Pancreas (tissue), 10 donors: ENCODE measurements at regions not wholly inside any gene's neighbourhood (a gene's known extent, or its start where the extent isn't known, plus 50 kb on each side); places are given as distances from the start of the nearest gene placed in this dataset.
"Not testable (repeated sequence)": the region's sequence is repeated elsewhere in the genome, so short reads cannot be mapped to it uniquely, and the experiment has no call there.

ENCODE experiments used
- ATAC-seq, 4 donors: fragments of 200-7000 bp; cut with Tn5 transposase; one replicate each; pipeline versions ENCODE4 v1.8.0 to v1.9.1; 2020; ENCODE audit warnings: mild to moderate bottlenecking in 4 of 4, moderate library complexity in 4 of 4
- DNase-seq, 6 donors: peaks; one replicate each; pipeline ENCODE4 v3.0.0-alpha.2; 2020
- FAIRE-seq: peaks from 2 replicates; lab custom pipeline; 2012; peaks lifted over from hg19 to GRCh38; lab: Jason Lieb, UNC
- H3K27ac ChIP-seq, 4 donors: fragments of 200-600 bp; sonication (generic); 1 replicate in 3 of 4; 2 replicates in 1 of 4; pipeline versions ENCODE4 v1.5.0 to v1.8.0; 2020
- H3K27me3 ChIP-seq, 4 donors: fragments of 200-600 bp; one replicate each; pipeline ENCODE4 v1.8.0; 2021
- H3K36me3 ChIP-seq, 3 donors: fragments of 200-600 bp; sonication (generic) in 1 of 3; one replicate each; pipeline versions ENCODE4 v1.5.0 to v1.8.0; 2020 to 2021
- H3K4me1 ChIP-seq, 3 donors: fragments of 200-600 bp; one replicate each; pipeline ENCODE4 v1.8.0; 2021
- H3K4me3 ChIP-seq, 4 donors: fragments of 200-600 bp; sonication (generic) in 2 of 4; one replicate each; pipeline versions ENCODE4 v1.5.0 to v1.8.0; 2020 to 2021
- H3K9me3 ChIP-seq, 4 donors: fragments of 200-600 bp; one replicate each; pipeline ENCODE4 v1.8.0; 2021
- CTCF ChIP-seq, 4 donors: fragments of 200-600 bp; sonication (generic) in 3 of 4; IDR thresholded peaks; one replicate each; pipeline versions ENCODE4 v1.5.0 to v1.8.0; 2021; ENCODE audit warnings: antibody characterized with exemption in 4 of 4
- WGBS, 2 donors: extraction: QIAGEN DNeasy Blood & Tissue Kit; methylation state at CpG; one replicate each; pipeline ENCODE4 v1.1.7; 2013; 5-methylcytosine and 5-hydroxymethylcytosine counted together
- intact Hi-C, 3 donors: fragments of 100-400 bp; cut with DNase I; formaldehyde crosslinking; loops; one replicate each; pipeline versions ENCODE4 v1.11.1 to v1.14.2; 2022
- donor health status: healthy with polysubstance abuse.
- donor health status: DM: no; HTN: no; CAD: no; lungs with moderate emphysema.
- donor health status: DM: no; HTN: no; CAD: no.
- donor health status: control.
- donor health status: control.
- donor health status: Bipolar disorder and iron deficiency.
- donor health status: DM: yes; HTN: yes; CAD: no.
- donor health status: DM: no; HTN: no; CAD: no.
- donor health status: DM: no; HTN: no; CAD: no.
- donor health status: DM: yes; HTN: yes; CAD: no.

GRCh38 chr13:78065141-78065540, 146.5 kb upstream of the EDNRB start:
- DNase-seq (no peak), ATAC-seq (no peak), FAIRE-seq (no peak)
- no peak overlapping the region for H3K4me3 ChIP-seq
- no peaks in the 10 kb centered on the region for H3K27me3 ChIP-seq
- no peaks in the 10 kb centered on the region for H3K9me3 ChIP-seq
- TF ChIP-seq CTCF (IDR thresholded peaks at IDR 0.05) = no peak
- no peak overlapping the region for H3K27ac ChIP-seq
- no peaks in the 10 kb centered on the region for H3K36me3 ChIP-seq
- intact Hi-C loops = no loop called here
- H3K4me1 ChIP-seq = no peaks in the 10 kb centered on the region
- 63 to 77% methylated on average over 3 of the region's 3 CpGs for WGBS, 2 donors

GRCh38 chr13:78061806-78062205, 143.2 kb upstream of the EDNRB start:
- ATAC-seq = no peak
- no peak for FAIRE-seq
- WGBS, 2 donors = 65 to 71% methylated on average over 5 of the region's 5 CpGs

GRCh38 chr13:78060966-78061365, 142.3 kb upstream of the EDNRB start:
- Histone ChIP-seq H3K27me3 (no peaks in the 10 kb centered on the region), H3K4me3 (no peak overlapping the region), H3K4me1 (no peaks in the 10 kb centered on the region), H3K36me3 (no peaks in the 10 kb centered on the region), H3K27ac (no peak overlapping the region), H3K9me3 (no peaks in the 10 kb centered on the region)
- intact Hi-C loops = no loop called here
- no peak for TF ChIP-seq CTCF (IDR thresholded peaks at IDR 0.05)
- DNase-seq (peak in 1 of 6 donors; percentile 13), ATAC-seq (no peak), FAIRE-seq (no peak)
- 67 to 71% methylated on average over 6 of the region's 6 CpGs for WGBS, 2 donors

More at GRCh38 chr13:78061806-78062205, 143.2 kb upstream of the EDNRB start:
- Histone ChIP-seq H3K27me3 (no peaks in the 10 kb centered on the region), H3K36me3 (no peaks in the 10 kb centered on the region), H3K4me1 (no peaks in the 10 kb centered on the region), H3K27ac (no peak overlapping the region), H3K4me3 (no peak overlapping the region), H3K9me3 (no peaks in the 10 kb centered on the region)
- TF ChIP-seq CTCF (IDR thresholded peaks at IDR 0.05) = no peak
- DNase-seq = peak in 1 of 6 donors; percentile 10
- intact Hi-C loops = no loop called here

- FAIRE-seq, H3K4me1 ChIP-seq, H3K4me3 ChIP-seq, ATAC-seq, H3K27me3 ChIP-seq, intact Hi-C loops, H3K36me3 ChIP-seq, H3K9me3 ChIP-seq, DNase-seq, H3K27ac ChIP-seq: not testable (repeated sequence)
- 54 to 73% methylated on average over 2 of the region's 2 CpGs for WGBS, 2 donors
Measured at GRCh38 chr13:78056865-78057264, 138.2 kb upstream of the EDNRB start.

- intact Hi-C loops = no loop called here
- FAIRE-seq (no peak), DNase-seq (no peak), ATAC-seq (no peak)
- no peaks in the 10 kb centered on the region for H3K9me3 ChIP-seq
- H3K36me3 ChIP-seq = no peaks in the 10 kb centered on the region
- no peak for TF ChIP-seq CTCF (IDR thresholded peaks at IDR 0.05)
- H3K4me1 ChIP-seq = no peaks in the 10 kb centered on the region
- WGBS, 2 donors = 30 to 39% methylated on average over 3 of the region's 3 CpGs
- no peaks in the 10 kb centered on the region for H3K27me3 ChIP-seq
- no peak overlapping the region for H3K27ac ChIP-seq
- no peak overlapping the region for H3K4me3 ChIP-seq
Measured at GRCh38 chr13:78054157-78054556, 135.5 kb upstream of the EDNRB start.
